Loucy (cell line): ENCODE measurements at regions not wholly inside any gene's neighbourhood (a gene's known extent, or its start where the extent isn't known, plus 50 kb on each side); places are given as distances from the start of the nearest gene placed in this dataset.
"Not testable (repeated sequence)": the region's sequence is repeated elsewhere in the genome, so short reads cannot be mapped to it uniquely, and the experiment has no call there.

ENCODE experiments used
- CTCF ChIP-seq: fragments of 200-600 bp; sonication (generic); conservative IDR thresholded peaks from 2 replicates; pipeline ENCODE4 v1.5.1; 2014; ENCODE audit warnings: mild to moderate bottlenecking, antibody characterized with exemption, low read length
- EZH2phosphoT487 ChIP-seq: fragments of 200-600 bp; IDR thresholded peaks from 2 replicates; pipeline ENCODE4 v1.6.1; 2018; ENCODE audit warnings: antibody characterized with exemption, mild to moderate bottlenecking, moderate library complexity, borderline replicate concordance

GRCh38 chr18:14379489-14379888 is 163.9 kb downstream of the POTEC start:
- not testable (repeated sequence) for TF ChIP-seq CTCF, EZH2phosphoT487
